Astrocyte of the spinal cord (primary cell): ENCODE measurements at regions not wholly inside any gene's neighbourhood (a gene's known extent, or its start where the extent isn't known, plus 50 kb on each side); places are given as distances from the start of the nearest gene placed in this dataset.

ENCODE experiments used
- DNase-seq: peaks from one replicate; pipeline ENCODE4 v3.0.0; 2011; ENCODE audit warnings: low read depth, low spot score
- H3K4me3 ChIP-seq: 2 replicates; pipeline ENCODE4 v1.5.1; 2011; ENCODE audit warnings: low read depth, mild to moderate bottlenecking, low read length, moderate library complexity
- in situ Hi-C: cut with HindIII; loops from 2 replicates; pipeline ENCODE4 v1.10.0; 2017; ENCODE audit warnings: low sequenced_read_pairs
- TF ChIP-seq, protein P1 (sequence below): IDR thresholded peaks from 2 replicates; pipeline ENCODE4 v1.5.1; 2012; ENCODE audit warnings: low read depth, mild to moderate bottlenecking, low read length, inconsistent platforms

DNA sequence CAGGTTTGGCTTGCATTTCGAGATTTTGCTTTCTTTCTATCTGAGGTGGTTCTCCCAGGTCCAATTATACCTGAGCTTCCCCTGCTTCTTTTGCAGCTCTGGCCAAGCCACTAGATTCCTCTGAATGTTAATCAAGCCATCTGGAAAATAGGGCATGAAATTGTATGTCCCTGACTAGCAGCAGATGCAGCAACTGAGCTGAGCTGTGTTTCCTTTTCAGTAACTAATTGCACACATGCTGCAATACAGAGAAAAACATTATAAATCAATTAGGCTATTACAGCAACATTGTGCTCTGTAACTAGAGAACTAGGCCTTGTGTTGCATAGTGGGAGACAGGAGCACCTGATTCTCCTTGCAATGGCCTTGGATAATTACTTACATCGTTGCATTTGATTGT, 408.3 kb downstream of the ETS1 start:
- in situ Hi-C loops = no loop called here
- TF ChIP-seq, protein P1, sequence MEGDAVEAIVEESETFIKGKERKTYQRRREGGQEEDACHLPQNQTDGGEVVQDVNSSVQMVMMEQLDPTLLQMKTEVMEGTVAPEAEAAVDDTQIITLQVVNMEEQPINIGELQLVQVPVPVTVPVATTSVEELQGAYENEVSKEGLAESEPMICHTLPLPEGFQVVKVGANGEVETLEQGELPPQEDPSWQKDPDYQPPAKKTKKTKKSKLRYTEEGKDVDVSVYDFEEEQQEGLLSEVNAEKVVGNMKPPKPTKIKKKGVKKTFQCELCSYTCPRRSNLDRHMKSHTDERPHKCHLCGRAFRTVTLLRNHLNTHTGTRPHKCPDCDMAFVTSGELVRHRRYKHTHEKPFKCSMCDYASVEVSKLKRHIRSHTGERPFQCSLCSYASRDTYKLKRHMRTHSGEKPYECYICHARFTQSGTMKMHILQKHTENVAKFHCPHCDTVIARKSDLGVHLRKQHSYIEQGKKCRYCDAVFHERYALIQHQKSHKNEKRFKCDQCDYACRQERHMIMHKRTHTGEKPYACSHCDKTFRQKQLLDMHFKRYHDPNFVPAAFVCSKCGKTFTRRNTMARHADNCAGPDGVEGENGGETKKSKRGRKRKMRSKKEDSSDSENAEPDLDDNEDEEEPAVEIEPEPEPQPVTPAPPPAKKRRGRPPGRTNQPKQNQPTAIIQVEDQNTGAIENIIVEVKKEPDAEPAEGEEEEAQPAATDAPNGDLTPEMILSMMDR = no peak
- no peak overlapping the region for H3K4me3 ChIP-seq
- DNase-seq = peak; percentile 48

DNA sequence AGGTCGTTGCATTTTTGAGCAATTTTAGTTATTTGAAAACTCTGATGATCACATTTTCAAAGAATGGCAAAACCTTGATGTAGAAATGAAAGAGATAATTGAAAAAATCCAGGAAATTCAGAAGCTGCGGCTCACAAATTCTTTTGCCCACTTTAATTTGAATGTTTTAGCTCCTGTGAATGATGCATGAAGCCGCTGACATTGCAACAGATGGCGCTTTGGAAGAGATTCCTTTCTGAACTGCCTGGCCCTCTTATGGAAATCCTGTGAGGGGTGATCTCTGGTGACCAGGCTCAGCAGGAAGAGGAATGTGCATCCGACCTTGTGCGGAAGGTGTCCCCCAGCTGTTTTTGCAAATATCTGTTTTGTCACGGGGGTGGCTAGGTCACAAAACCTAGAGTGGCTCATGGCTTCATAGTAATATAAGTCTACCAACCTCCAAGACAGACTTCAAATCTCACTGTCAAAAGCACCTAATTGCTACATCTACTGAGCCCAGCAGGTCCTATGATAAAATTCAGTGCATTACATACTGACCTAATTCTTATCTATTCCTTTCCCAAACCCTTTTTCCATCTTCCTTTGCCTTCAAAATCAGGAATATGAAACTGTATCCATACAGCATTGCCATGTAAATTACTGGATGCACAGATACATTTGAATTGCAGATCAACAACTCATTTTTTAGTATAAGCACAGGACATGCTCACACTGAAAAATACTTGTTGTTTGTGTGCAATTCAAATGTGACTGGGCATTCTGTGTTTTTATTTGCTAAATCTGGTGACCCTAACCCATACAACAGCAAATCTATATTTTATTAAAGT, 412.7 kb downstream of the ETS1 start:
- in situ Hi-C loops = loop anchor here (25.0 kb wide), 1 partner anchor 663 kb away; no protein-coding TSS in a partner anchor
- no peak overlapping the region for H3K4me3 ChIP-seq
- DNase-seq = peak; percentile 60
- TF ChIP-seq, protein P1 = no peak

DNA sequence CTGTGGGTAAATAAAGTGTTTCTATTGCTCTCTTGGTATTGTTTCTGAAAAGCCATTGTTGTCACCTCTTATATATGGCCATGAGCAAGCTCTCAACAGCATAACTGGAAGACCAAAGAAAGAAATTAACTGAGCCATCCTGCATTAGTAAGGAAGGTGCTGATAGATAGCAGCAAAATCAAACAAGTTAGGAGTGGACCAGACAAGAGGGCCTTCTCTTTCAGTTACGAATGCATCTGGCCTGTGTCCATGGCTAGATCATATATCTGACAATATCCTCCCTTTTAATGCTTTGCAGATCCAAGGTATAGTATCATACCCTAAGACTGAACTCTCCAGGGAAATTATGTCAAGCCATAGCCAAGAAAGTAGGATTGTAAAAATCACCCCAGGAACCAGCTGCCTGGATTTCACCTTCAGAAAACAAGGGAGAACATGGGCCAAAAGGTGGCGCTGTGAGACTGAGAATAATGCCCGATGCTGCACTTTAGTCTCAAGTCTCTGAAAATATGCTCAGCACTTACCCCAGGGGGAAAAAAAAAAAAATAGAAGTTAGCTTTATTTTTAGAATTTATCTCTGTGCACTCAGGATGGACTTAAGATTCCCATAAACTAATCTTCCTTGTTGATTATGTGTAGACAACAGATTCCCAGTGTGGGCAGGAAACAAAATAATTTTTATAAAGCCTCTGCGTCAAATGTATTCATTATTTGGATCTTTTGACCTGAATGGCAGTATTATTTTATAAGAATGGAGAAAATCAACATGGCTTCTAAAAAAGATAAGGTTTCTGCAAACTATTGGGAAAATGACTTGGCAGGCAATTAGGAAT, 415.1 kb downstream of the ETS1 start:
- in situ Hi-C loops = loop anchor here (25.0 kb wide), 1 partner anchor 665 kb away; no protein-coding TSS in a partner anchor
- DNase-seq = peak; percentile 87
- TF ChIP-seq, protein P1 = peak; percentile 75
- no peak overlapping the region for H3K4me3 ChIP-seq

DNA sequence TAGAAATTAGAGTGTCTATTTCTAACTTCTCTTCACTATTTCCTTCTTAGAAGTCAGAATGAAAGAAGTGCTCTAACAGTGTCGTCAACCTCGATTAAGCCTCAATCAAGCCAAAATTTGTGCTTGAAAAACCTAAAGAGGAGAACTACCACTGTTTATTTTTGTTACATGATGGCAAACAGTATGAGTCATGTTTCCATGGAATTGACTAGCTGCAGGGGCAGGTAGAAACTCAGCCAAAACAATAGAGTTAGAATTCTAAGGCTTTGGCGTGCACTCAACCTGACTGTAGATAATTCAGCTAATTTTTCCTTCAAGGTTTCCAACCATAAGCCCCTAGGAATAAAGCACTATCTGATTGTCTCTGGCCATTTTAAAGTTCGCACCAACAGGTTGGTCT, 415.9 kb downstream of the ETS1 start:
- in situ Hi-C loops = loop anchor here (25.0 kb wide), 1 partner anchor 666 kb away; no protein-coding TSS in a partner anchor
- DNase-seq = peak; percentile 29
- TF ChIP-seq, protein P1 = no peak
- no peak overlapping the region for H3K4me3 ChIP-seq

DNA sequence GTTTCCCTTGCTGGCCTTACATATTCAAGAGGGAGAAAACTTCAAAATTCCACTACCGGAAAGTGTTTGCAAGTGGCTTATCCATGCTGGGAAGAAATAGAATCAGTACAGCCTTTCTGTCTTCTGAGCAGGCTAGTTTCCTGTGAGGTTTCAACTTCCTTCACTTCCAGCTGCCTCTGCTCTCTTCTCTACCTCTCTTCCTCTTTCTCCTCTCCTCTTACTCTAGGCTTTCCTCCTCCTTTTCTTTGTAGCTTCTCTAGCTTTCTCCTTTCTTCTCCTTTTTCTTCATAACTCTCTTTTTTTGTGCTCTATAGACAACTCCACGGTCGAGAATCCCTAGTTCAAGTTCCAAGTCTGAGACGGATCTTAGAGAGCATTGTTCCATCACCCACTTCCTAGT, 421.8 kb downstream of the ETS1 start:
- in situ Hi-C loops = loop anchor here (25.0 kb wide), 1 partner anchor 672 kb away; no protein-coding TSS in a partner anchor

More for the DNA sequence above, 421.8 kb downstream of the ETS1 start:
- DNase-seq = no peak
- no peak overlapping the region for H3K4me3 ChIP-seq
- TF ChIP-seq, protein P1 = no peak
